C4-2B (cell line): ENCODE measurements at regions not wholly inside any gene's neighbourhood (a gene's known extent, or its start where the extent isn't known, plus 50 kb on each side); places are given as distances from the start of the nearest gene placed in this dataset.

Experiments
- CTCF ChIP-seq: fragments of 450-650 bp; conservative IDR thresholded peaks from 2 replicates; pipeline ENCODE4 v1.5.1; 2017; ENCODE audit warnings: mild to moderate bottlenecking
- ZFX ChIP-seq: fragments of 450-650 bp; IDR thresholded peaks from 2 replicates; pipeline ENCODE4 v1.6.1; 2017

GRCh38 chr1:194534784-194535183 is 1348.4 kb upstream of the B3GALT2 start:
- TF ChIP-seq CTCF (no peak), ZFX (no peak)
